ENCODE measurements at regions not wholly inside any gene's neighbourhood (a gene's known extent, or its start where the extent isn't known, plus 50 kb on each side); places are given as distances from the start of the nearest gene placed in this dataset.

GRCh38 chr20:22430746-22431168 lies 153.6 kb downstream of the FOXA2 start (continued):
- peak; percentile 95 for TF ChIP-seq ZNF792 (CRISPR knock-in tag; IDR thresholded peaks at IDR 0.05)
- peak; percentile 65 for TF ChIP-seq ZSCAN20 (CRISPR knock-in tag; IDR thresholded peaks at IDR 0.05; ENCODE audit: borderline replicate concordance)
- no peak; the same call in 1 of the 2 replicates for TF ChIP-seq RFX3 (CRISPR knock-in tag; IDR thresholded peaks at IDR 0.05)
- no peak for TF ChIP-seq SNRNP70 (IDR thresholded peaks at IDR 0.05; ENCODE audit: low read depth, low read length)
- TF ChIP-seq SMAD1 (CRISPR knock-in tag; IDR thresholded peaks at IDR 0.05; ENCODE audit: borderline replicate concordance, low read depth) = 0 out of 2 replicates have a peak, but pooled peaks have one; percentile 85
- TF ChIP-seq U2AF2 (IDR thresholded peaks at IDR 0.05; ENCODE audit: low read depth, low read length) = no peak
- 0 out of 2 replicates have a peak, but pooled peaks have one; percentile 12 for TF ChIP-seq CHD4 (IDR thresholded peaks at IDR 0.05; ENCODE audit: borderline replicate concordance, low read length)
- peak; percentile 82 for TF ChIP-seq ZBTB20 (CRISPR knock-in tag; IDR thresholded peaks at IDR 0.05; ENCODE audit: borderline replicate concordance, low read depth)

- Histone ChIP-seq H3K27ac (ENCODE audit: extremely low read length, insufficient read depth, low read length) (peak overlapping the region; percentile 96), H3K9ac (ENCODE audit: insufficient read depth, low read depth, low read length) (peak overlapping the region; percentile 80), H3K36me3 (replicated peaks in 1 of 2; ENCODE audit: control insufficient read depth in 1 of 2, insufficient read depth in 2 of 2, low read length in 2 of 2) (no peaks in the 10 kb centered on the region), H3K27me3 (ENCODE audit: control insufficient read depth in 1 of 2, insufficient read depth in 2 of 2, low read length in 2 of 2) (no peaks in the 10 kb centered on the region; a peak in 1 of 5 replicates), H3K4me1 (ENCODE audit: insufficient read depth, low read length) (peaks cover 75% of the 10 kb centered on the region), H3K9me3 (ENCODE audit: low read length) (peaks cover 18% of the 10 kb centered on the region), H2AFZ (ENCODE audit: low read length) (no peak overlapping the region), H3K79me2 (ENCODE audit: insufficient read depth, low read length) (no peaks in the 10 kb centered on the region), H3K4me2 (ENCODE audit: low read depth, low read length) (peak overlapping the region; percentile 96), H4K20me1 (ENCODE audit: insufficient read depth, low read length) (no peaks in the 10 kb centered on the region), H3K4me3 (replicated peaks in 1 of 3; ENCODE audit: insufficient read depth in 1 of 3, low read depth in 2 of 3, low read length in 3 of 3) (peak overlapping the region; percentile 45 to 67 (median 67))
- in situ Hi-C loops (cut with HindIII; ENCODE audit: extremely low pct_ligation_motif_present, low pct_unique_long_range_greater_than_20kb) = no loop called here
- DNase-seq (ENCODE audit: low spot score) = peak; percentile 92
- CTCF ChIA-PET (ENCODE audit: low intra/inter-chr PET ratio, low total read pairs) = interaction anchor here (1.1 kb wide), 1 partner anchor 157 kb away, joined by 4 read pairs; no protein-coding TSS in a partner anchor
- WGBS (ENCODE audit: low lambda C conversion rate) = under 1% methylated on average over 15 of the region's 15 CpGs
- peak; percentile 67 for ATAC-seq
- BruUV-seq (replicated peaks) = TSS peak; percentile 95
- FAIRE-seq = peak; percentile 18
- POLR2A ChIA-PET = interaction anchor here (0.7 to 4.2 kb wide), 34 partner anchors 9 to 1006 kb away, joined by 3 to 62 read pairs (median 5); partner anchors contain the start of gene FOXA2
- intact Hi-C loops (cut with micrococcal nuclease; ENCODE audit: unreplicated experiment) = loop anchor here (1.0 to 2.0 kb wide), 5 partner anchors 19 to 154 kb away; partner anchors contain the start of gene FOXA2
- TF ChIP-seq NFATC3 (CRISPR knock-in tag; IDR thresholded peaks at IDR 0.05) (peak; percentile 17; the same call in 1 of the 2 replicates), ZNF274 (CRISPR knock-in tag; IDR thresholded peaks at IDR 0.05) (no peak), HOMEZ (CRISPR knock-in tag; IDR thresholded peaks at IDR 0.05; ENCODE audit: low read depth) (no peak), ZNF503 (CRISPR knock-in tag; IDR thresholded peaks at IDR 0.05) (no peak), ZFP91 (CRISPR knock-in tag; IDR thresholded peaks at IDR 0.05; ENCODE audit: borderline replicate concordance) (no peak), HNRNPL (IDR thresholded peaks at IDR 0.05; ENCODE audit: low read depth, low read length) (no peak), TCF7 (IDR thresholded peaks at IDR 0.05; ENCODE audit: low read depth) (0 out of 2 replicates have a peak, but pooled peaks have one; percentile 14), ZNF484 (CRISPR knock-in tag; IDR thresholded peaks at IDR 0.05; ENCODE audit: borderline replicate concordance, low read depth) (no peak), SMAD1 (CRISPR knock-in tag; IDR thresholded peaks at IDR 0.05; ENCODE audit: borderline replicate concordance, low read depth) (no peak; the same call in 1 of the 2 replicates), ZNF136 (CRISPR knock-in tag; IDR thresholded peaks at IDR 0.05; ENCODE audit: low read depth) (no peak; the same call in 1 of the 2 replicates)
Observed at GRCh38 chr20:22430154-22430745, 154.1 kb downstream of the FOXA2 start.

Data from HepG2 (cell line).